Dermis blood vessel endothelial cell (primary cell): ENCODE measurements at regions not wholly inside any gene's neighbourhood (a gene's known extent, or its start where the extent isn't known, plus 50 kb on each side); places are given as distances from the start of the nearest gene placed in this dataset.

Experiments
- DNase-seq: peaks from one replicate; pipeline ENCODE4 v3.0.0; 2010

- DNase-seq: no peak
Measured at GRCh38 chr4:24033626-24034025, 143.8 kb upstream of the PPARGC1A start.

GRCh38 chr4:24032371-24032989, 142.6 kb upstream of the PPARGC1A start:
- DNase-seq: no peak

GRCh38 chr4:24026596-24026995, 136.7 kb upstream of the PPARGC1A start:
- DNase-seq: no peak

GRCh38 chr4:24024605-24025004, 134.8 kb upstream of the PPARGC1A start:
- no peak for DNase-seq

- no peak for DNase-seq
Measured at GRCh38 chr4:24024157-24024556, 134.3 kb upstream of the PPARGC1A start.

GRCh38 chr4:24015782-24016181, 125.9 kb upstream of the PPARGC1A start:
- no peak for DNase-seq

- DNase-seq: no peak
Measured at GRCh38 chr4:24013668-24014422, 124.0 kb upstream of the PPARGC1A start.

GRCh38 chr4:24010994-24011393, 121.1 kb upstream of the PPARGC1A start:
- no peak for DNase-seq

GRCh38 chr4:24010573-24010972, 120.7 kb upstream of the PPARGC1A start:
- DNase-seq: no peak

GRCh38 chr4:24007860-24008261, 118.0 kb upstream of the PPARGC1A start:
- DNase-seq: no peak

GRCh38 chr4:24006269-24006668, 116.4 kb upstream of the PPARGC1A start:
- DNase-seq: no peak

GRCh38 chr4:24003926-24004325, 114.1 kb upstream of the PPARGC1A start:
- DNase-seq: no peak

- DNase-seq: no peak
Measured at GRCh38 chr4:24003496-24003895, 113.6 kb upstream of the PPARGC1A start.

- no peak for DNase-seq
Measured at GRCh38 chr4:24002330-24002966, 112.6 kb upstream of the PPARGC1A start.

GRCh38 chr4:24001486-24002329, 111.9 kb upstream of the PPARGC1A start:
- DNase-seq: no peak

GRCh38 chr4:24000470-24000831, 110.6 kb upstream of the PPARGC1A start:
- DNase-seq: no peak

- no peak for DNase-seq
Measured at GRCh38 chr4:23999714-24000469, 110.0 kb upstream of the PPARGC1A start.

- DNase-seq: no peak
Measured at GRCh38 chr4:23993373-23993772, 103.5 kb upstream of the PPARGC1A start.

- DNase-seq: no peak
Measured at GRCh38 chr4:23991444-23991843, 101.6 kb upstream of the PPARGC1A start.

GRCh38 chr4:23986270-23986669, 96.4 kb upstream of the PPARGC1A start:
- no peak for DNase-seq

- DNase-seq: no peak
Measured at GRCh38 chr4:23981328-23981727, 91.5 kb upstream of the PPARGC1A start.

- DNase-seq: no peak
Measured at GRCh38 chr4:23979534-23979933, 89.7 kb upstream of the PPARGC1A start.
